ENCODE measurements at regions not wholly inside any gene's neighbourhood (a gene's known extent, or its start where the extent isn't known, plus 50 kb on each side); places are given as distances from the start of the nearest gene placed in this dataset.

GRCh38 chr9:617445-618085, 223.9 kb upstream of the DMRT1 start:
- no peak overlapping the region for H3K18ac ChIP-seq (ENCODE audit: extremely low read depth, low read length)
- no peak overlapping the region for H2BK120ac ChIP-seq (replicated peaks; ENCODE audit: low read depth, low read length)
- H2AK5ac ChIP-seq (ENCODE audit: low read depth, low read length), result no peak overlapping the region
- no peak overlapping the region for H3K9ac ChIP-seq (replicated peaks in 1 of 4; ENCODE audit: extremely low read depth in 1 of 4, low read depth in 3 of 4, low read length in 3 of 4)
- FAIRE-seq (no peak), DNase-seq (ENCODE audit: low read depth in 1 of 2, low spot score in 2 of 2) (no peak)
- H2BK12ac ChIP-seq (ENCODE audit: low read depth, low read length), result no peak overlapping the region
- H2BK5ac ChIP-seq (ENCODE audit: low read depth, low read length), result peak overlapping the region; percentile 27; the same call in 1 of the 2 replicates
- no peak overlapping the region for H3K14ac ChIP-seq (ENCODE audit: insufficient read length)
- no peaks in the 10 kb centered on the region for H3K23me2 ChIP-seq (ENCODE audit: low read depth, low read length)
- 79% methylated on average over 7 of the region's 7 CpGs; no CpG with 5 or more reads in 1 of the 2 experiments for WGBS, 2 experiments (ENCODE audit: extremely low coverage in 1 of 2, insufficient coverage in 1 of 2, insufficient read length in 1 of 2, insufficient replicate concordance in 2 of 2, low coverage in 1 of 2, low lambda C conversion rate in 2 of 2, missing lambda C conversion rate in 1 of 2)
- H3K79me1 ChIP-seq (ENCODE audit: low read depth, low read length), result no peaks in the 10 kb centered on the region
- no peak overlapping the region for H4K8ac ChIP-seq (ENCODE audit: extremely low read depth, insufficient read depth, low read length)
- CTCF ChIA-PET (ENCODE audit: partially characterized antibody), result interaction anchor here (0.7 to 15.0 kb wide), 5 partner anchors 75 to 269 kb away, joined by 3 to 195 read pairs (median 4); no protein-coding TSS in a partner anchor
- H3K56ac ChIP-seq (replicated peaks; ENCODE audit: insufficient read length, low read depth, low read length), result no peak overlapping the region
- H2BK15ac ChIP-seq (ENCODE audit: low read length), result no peak overlapping the region
- H3K9me3 ChIP-seq (ENCODE audit: insufficient read depth in 2 of 2, low read depth in 1 of 2, low read length in 1 of 2), result no peaks in the 10 kb centered on the region
- no peak overlapping the region for H3K4me3 ChIP-seq (ENCODE audit: extremely low read depth in 1 of 4, insufficient read depth in 2 of 4, low read depth in 3 of 4, low read length in 4 of 4)
- no peak overlapping the region for H3K23ac ChIP-seq (ENCODE audit: insufficient read length)
- H3K4me1 ChIP-seq (replicated peaks in 1 of 4; ENCODE audit: control insufficient read depth in 3 of 4, insufficient read depth in 4 of 4, low read length in 3 of 4), result peaks cover 0 to 5% (median 1%) of the 10 kb centered on the region in 4 experiments; a peak in 1 of 7 replicates
- peak overlapping the region; percentile 36 for H3K4ac ChIP-seq (replicated peaks; ENCODE audit: insufficient read length, low read depth, low read length)
- H3K4me2 ChIP-seq (ENCODE audit: insufficient read depth in 1 of 2, low read depth in 2 of 2, low read length in 2 of 2), result no peak overlapping the region
- H3K36me3 ChIP-seq (ENCODE audit: control insufficient read depth in 2 of 4, insufficient read depth in 4 of 4, low read length in 3 of 4), result no peaks in the 10 kb centered on the region
- POLR2A ChIA-PET (ENCODE audit: partially characterized antibody), result no interaction called here
- no peak overlapping the region for H4K91ac ChIP-seq (replicated peaks; ENCODE audit: insufficient read length, low read length)
- TF ChIP-seq POLR2A (IDR thresholded peaks at IDR 0.05; ENCODE audit: control extremely low read depth in 1 of 2, low read depth in 2 of 2, low read length in 2 of 2), result no peak
- TF ChIP-seq RAD21 (IDR thresholded peaks at IDR 0.05 in 1 of 2, conservative IDR thresholded peaks at IDR 0.05 in 1 of 2; ENCODE audit: low read depth in 2 of 2, low read length in 2 of 2), result peak in 1 of 2 experiments; percentile 29; a peak in 1 of 4 replicates
- no peak for TF ChIP-seq SAP30 (IDR thresholded peaks at IDR 0.05; ENCODE audit: insufficient read depth, insufficient replicate concordance, low read length)
- TF ChIP-seq MAFK (IDR thresholded peaks at IDR 0.05; ENCODE audit: low read depth, low read length), result no peak
- TF ChIP-seq SRF (IDR thresholded peaks at IDR 0.05; ENCODE audit: low read depth, low read length), result no peak
- no peak for TF ChIP-seq HDAC6 (IDR thresholded peaks at IDR 0.05; ENCODE audit: low read depth, low read length)
- H2BK20ac ChIP-seq (ENCODE audit: low read length), result no peak overlapping the region
- H4K20me1 ChIP-seq (replicated peaks in 1 of 2; ENCODE audit: control insufficient read depth in 1 of 2, insufficient read depth in 2 of 2, low read length in 2 of 2), result no peaks in the 10 kb centered on the region
- no peaks in the 10 kb centered on the region for H3K27me3 ChIP-seq (replicated peaks in 1 of 4; ENCODE audit: control insufficient read depth in 3 of 4, extremely low read depth in 1 of 4, insufficient read depth in 3 of 4, low read length in 3 of 4)
- no peak overlapping the region for H4K5ac ChIP-seq (ENCODE audit: insufficient read length, low read depth, low read length)
- no peak overlapping the region for H3K27ac ChIP-seq (ENCODE audit: low read depth, low read length)
- H3K79me2 ChIP-seq (ENCODE audit: control insufficient read depth in 1 of 2, insufficient read depth in 2 of 2, low read length in 2 of 2), result peaks cover 0 to 2% of the 10 kb centered on the region in 2 experiments; a peak in 1 of 4 replicates
- no peak overlapping the region for H2AFZ ChIP-seq (ENCODE audit: low read length)

All from H1 (cell line).